Effector CD8-positive, alpha-beta T cell (primary cell): ENCODE measurements at regions not wholly inside any gene's neighbourhood (a gene's known extent, or its start where the extent isn't known, plus 50 kb on each side); places are given as distances from the start of the nearest gene placed in this dataset.
"Not testable (repeated sequence)": the region's sequence is repeated elsewhere in the genome, so short reads cannot be mapped to it uniquely, and the experiment has no call there.

Experiments used
- DNase-seq: peaks from one replicate; lab custom pipeline; 2025; lab: John Stamatoyannopoulos, UW

DNA sequence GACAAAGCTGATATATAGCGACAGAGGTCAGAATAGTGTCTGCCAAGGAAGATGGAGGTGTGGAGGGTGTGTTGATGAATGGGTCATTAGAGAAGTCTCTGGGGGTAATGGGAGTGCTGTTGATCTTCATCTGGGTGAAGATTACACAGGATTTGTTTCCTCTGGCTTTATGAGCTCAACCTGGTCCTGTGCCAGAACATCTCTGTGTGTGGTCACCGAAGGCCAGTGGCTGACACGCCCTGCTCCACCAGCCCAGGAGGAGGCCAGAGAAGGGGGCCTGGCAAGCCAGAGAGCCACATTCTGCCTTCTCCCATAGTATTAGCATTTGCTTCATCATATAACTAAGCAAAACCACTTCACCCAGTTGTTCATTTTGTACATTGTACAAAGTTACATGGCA is 121.1 kb downstream of the ZNF621 start:
- no peak for DNase-seq

DNA sequence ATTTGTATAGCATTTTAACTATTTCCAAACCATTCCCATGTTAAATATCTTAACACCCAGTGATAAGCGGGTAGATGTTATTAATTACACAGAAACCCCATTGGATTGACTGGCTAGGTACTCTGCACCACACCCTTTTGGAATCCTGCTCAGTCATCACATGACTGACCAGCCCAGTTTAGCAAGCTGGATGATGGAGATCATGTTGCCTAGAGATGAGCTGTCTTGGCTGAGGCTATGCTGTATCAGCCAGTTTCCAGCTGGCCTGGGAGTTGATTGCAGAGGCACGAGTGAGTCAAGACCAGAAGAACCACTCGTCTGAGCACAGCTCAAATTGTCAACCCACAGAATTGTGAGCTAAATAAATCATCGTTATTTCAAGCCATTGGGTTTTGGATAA is 124.6 kb downstream of the ZNF621 start:
- no peak for DNase-seq

DNA sequence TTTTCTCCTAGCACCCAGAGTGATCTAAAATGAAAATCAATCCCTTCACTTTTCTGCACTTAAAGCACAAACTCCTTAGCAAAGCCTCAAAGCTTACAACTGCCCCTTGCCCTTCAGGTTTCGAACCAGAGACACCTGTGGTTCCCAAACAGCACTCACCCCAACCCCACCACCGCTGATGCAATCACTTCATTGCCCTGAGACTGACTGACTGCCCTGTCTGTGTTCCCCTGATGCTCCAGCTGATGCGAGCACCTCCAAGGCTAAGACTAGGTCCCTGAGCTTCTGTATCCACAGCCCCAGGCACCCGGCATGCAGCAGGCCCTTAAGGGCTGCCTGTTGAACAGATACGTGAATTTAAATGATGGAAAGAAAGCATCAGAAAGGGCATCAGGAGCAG is 127.3 kb downstream of the ZNF621 start:
- no peak for DNase-seq

DNA sequence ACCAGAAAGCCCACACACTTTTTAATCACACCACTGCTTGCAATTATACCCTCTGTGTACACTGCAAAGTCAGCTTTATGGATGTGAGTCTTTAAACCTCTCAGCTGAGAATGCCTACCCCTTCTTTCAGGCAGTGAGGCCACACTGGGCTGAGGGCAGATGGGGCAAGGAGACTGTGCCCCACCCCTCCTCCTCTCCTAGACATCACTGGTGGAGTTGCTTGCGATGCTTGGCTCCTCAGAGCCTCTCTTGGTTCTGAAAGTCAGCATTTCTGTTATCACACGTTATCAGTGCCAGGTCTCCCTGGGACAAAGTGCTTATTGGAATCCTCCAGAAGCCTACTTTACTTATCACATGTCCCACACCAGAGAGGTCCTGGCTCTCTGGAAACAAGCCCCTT is 128.2 kb downstream of the ZNF621 start:
- DNase-seq: no peak

DNA sequence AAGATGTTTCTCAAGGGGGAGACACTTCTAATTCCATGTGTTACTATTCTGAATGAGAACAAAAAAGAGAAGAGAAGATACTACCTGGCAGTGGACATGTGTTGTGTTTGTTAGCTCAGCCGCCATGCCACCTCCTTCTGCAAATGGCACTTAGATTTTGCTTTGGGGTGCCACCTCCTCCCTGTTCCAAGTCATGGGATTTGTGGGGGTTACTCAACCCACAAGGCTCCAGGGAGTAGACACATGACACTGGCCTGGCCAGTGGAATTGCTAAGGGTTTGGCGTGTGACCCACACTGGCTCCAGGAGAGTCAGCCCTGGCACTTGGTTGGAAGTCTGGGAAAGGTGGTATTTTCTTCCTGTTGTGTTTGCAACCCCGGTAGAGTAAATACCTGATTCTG is 129.1 kb downstream of the ZNF621 start:
- DNase-seq: no peak

DNA sequence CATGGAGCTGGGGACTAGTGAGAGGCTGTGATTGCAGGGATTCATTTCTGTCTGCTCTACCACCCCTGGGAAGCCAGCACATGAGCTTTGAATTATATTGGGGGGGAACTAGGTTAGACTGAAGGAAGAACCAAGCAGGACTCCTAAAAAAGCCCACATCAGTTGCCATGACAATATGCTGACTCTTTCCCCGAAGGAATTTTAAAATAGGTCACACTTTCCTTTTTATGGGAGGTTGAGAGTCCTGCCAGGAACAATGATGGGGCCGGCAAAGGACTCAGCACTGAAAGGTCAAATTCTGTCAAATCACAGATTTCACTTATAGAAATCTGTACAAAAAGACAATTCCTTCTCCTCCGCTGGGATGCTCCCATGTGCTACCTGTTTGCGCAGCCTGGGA is 130.8 kb downstream of the ZNF621 start:
- DNase-seq: no peak

DNA sequence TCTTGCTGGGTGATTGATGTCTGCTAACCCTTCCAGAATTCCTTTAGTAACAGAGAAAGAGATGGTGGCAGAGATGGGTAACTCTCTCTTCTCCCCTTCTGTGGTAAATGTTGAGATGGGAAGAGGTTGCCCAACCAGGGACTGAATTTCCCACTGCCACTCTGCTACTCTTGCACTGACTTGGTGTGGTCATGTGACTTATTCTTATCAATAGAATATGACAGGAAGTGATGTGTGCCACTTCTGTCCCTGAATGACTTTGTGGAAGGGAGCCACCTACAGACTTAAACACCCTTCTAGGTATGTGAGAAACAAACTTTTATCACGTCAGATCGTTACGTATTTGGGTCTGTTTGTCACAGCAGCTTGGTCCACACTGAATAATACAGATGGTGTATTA is 132.9 kb downstream of the ZNF621 start:
- DNase-seq: no peak

DNA sequence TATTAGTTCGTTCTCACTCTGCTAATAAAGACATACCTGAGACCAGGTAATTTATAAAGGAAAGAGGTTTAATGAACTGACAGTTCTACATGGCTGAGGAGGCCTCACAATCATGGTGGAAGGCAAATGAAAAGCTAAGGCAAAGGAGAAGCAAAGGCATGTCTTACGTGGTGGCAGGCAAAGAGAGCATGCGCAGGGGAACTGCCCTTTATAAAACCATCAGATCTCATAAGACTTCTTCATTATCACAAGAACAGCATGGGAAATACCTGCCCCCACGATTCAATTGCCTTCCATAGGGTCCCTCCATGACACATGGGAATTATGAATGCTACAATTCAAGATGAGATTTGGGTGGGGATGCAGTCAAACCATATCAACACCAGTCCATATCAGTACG is 133.5 kb downstream of the ZNF621 start:
- DNase-seq: no peak

DNA sequence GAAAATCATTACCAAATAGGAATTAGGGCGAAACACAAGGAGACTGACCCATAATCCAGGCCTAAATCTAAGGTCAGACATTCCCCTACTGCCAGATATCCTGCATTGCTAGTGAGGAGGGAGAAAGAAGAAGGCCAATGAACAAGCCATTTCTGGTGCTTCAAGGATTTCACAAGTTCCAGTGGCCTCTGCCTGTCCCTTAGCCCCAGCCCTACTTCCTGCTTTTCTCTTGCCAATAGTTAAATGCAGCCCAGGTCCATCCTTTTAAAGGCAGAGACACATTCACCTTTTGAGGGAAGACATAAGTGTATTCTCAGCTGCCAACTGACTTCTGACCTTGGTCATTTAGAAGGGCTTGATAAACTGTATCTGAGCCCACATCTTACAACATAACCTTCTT is 135.8 kb downstream of the ZNF621 start:
- no peak for DNase-seq

DNA sequence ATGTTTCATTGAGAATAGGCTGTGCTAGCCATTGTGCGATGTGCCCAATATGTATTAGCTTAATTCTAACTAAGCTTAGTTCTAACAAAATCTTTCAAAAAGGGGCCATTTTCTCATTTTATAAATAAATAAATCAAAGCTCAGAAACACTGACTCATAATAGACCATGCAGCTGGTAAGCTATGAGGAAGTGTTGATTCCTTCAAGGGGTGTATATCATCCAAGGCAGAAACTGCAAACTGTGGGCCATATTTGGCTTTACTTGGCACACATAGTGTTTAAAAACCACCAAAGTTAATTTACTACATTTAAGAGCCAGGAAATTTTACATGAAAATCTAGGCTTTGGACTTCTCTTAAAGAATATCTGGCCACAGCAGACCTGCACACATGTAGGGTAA is 136.5 kb downstream of the ZNF621 start:
- DNase-seq: no peak

DNA sequence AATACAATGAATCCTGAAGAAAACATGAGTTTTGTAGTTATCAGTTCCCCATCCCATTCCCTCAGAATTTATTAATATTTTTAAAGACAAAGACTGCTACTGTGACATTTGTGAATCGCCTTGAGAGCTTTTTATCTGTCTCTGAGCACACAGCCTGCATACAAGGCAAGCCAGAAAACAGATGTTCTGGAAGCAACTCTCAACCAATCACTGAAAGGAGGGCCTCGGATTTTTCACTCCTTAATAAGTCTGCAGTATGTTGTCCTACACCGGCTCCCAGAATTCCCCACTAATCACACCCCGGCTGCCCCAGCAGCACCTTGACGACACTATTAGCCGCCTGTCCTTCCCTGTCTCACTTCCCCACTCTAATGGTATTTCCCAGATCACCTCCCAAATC is 138.5 kb downstream of the ZNF621 start:
- no peak for DNase-seq

DNA sequence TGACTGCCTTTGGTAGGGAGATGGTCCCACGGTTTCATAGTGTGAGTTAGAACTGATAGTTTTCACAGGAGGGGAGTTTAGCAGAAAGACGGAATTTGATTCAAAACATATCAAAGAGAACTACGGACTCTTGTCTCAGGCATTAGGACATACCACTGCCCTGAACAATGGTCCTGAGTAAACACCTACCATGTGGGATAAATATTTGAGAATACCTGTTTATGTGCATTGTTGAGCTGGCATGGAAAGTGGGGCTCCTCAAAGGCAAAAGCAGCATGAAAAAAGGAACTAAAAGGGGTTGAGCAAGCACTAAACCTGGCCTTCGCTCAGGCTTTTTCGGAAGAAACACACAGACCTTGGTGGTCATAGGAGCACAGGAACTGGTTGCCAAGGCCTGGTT is 144.4 kb downstream of the ZNF621 start:
- DNase-seq: no peak

DNA sequence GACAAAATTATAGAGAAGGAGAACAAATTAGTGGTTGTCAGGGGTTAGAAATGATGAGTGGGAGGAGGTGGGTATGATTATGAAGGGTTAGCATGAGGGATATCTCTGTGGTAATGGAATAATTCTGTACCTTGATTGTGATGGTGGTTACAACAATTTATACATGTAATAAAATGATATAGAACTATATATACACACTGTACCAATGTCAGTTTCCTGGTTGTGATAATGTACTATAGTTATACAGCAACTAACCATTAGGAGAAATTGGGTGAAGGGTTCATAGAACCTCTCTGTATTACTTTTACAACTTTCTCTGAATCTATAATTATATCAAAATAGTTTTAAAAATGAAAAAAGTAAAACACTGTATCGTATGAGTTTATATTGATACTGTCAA is 148.1 kb downstream of the ZNF621 start:
- no peak for DNase-seq

DNA sequence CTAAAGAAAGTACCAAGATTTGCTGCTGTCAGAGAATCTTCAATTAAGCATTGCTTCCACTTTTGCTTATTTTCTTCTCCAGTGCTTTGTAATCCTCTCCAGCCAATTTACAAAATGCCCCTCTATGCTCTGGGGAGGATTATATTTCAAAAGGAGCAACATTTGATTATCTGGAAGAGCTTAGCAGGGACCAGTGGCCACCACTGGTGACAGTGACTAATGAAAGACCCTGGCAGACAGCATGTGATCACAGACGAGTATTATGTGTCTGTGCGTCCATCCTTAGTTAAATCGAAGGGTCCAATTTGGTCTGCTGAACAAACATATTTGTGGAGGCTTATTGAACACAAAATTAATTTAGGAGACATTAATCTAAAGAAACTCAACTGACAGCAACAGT is 152.6 kb downstream of the ZNF621 start:
- no peak for DNase-seq

DNA sequence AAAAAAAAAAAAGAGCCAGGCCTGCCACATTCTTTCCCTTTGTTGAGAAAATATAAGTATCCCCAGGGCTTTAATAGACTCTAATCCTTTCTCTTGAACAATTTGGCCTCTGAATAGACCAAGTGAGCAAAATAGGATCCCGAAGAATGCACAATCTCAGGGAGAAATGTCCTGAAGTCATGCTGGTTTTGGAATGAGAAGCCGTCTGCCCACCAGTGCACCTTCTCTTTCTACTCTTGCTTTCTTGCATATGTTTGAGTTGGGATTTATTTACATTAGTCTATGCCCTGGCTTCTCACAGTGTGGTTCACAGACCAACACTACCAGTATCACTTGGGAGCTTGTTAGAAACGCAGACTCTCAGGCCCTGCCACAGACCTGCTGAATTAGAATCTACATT is 153.0 kb downstream of the ZNF621 start:
- no peak for DNase-seq

DNA sequence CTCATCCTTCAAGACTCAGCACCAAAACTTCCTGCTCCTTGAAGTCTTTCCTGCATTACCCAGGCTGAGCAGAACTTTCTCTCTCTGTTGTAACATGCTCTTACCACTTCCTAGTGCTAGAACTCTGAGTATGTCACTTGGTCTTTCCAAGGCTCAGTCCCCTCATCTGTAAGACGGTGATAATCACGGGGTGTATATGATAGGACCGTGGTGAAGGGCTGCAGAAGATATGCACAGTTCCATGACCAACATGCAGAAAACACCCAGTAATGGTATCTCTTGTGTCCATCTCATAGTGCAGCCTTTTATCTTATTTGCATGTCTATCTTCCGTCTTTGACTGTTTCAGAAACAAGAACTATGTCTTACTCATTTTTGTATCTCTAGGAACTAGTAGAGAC is 154.5 kb downstream of the ZNF621 start:
- DNase-seq: no peak

DNA sequence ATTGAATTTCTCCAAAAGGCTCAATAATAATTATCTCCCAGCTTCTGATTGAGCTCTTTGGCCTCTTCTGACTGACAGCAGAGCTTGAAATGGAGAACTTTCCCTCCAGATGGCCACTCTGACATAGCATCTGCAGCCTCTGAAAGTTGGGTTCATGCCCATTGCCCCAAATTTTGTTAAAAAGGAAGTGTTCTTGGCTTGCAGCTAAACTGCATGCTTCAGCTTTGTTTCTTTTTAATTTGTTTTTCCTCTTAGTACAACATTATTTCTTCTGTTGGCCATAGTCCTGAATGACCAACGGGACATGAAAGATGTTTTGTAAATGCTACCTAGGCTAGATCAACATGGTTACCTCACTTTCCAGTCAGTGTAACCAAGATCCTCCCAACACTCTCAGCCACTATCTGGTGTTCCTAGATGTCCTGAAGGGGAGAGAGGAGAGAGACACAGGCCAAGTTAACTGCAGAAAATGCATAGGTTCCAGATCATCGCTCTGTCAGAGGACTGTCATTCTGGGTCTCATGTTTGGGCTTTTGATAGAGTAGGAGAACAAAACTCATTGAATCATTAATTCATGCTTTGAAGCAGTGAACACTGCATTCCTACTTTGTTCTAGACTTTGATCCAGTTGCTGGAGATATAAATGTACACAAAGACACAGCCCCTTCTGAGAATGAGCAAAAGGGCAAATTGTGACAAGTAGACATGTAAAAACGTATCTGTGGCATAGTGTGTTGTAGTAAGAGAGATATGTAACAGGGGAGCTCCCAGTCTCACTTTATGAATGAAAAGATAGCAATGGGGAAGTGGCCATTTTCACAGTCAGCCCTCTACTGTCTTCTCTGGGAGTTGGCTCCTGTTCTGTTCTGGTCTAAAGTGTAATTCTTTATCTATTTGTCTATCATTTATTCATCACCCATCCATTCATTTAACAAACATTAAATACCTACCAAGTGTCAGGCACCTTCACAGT is 156.2 kb downstream of the ZNF621 start:
- DNase-seq: no peak

DNA sequence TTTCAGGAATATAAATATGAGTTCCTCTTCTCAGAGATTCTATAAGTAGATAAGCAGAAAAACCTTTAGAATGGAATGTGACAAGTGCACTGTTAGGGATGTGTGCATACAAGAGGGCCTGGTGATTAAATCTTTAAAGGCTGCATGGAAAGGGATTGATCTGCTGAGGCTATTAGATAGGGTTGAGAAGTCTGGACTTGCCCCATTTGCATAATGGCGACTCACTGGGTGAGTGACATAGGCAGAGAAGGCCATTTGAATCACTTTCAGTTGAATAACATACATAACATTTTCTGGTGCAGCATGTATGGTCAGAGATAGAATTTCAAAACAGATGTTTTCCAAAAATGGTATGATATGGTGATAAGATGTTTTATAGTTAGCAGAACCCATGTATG is 156.9 kb downstream of the ZNF621 start:
- DNase-seq: no peak

DNA sequence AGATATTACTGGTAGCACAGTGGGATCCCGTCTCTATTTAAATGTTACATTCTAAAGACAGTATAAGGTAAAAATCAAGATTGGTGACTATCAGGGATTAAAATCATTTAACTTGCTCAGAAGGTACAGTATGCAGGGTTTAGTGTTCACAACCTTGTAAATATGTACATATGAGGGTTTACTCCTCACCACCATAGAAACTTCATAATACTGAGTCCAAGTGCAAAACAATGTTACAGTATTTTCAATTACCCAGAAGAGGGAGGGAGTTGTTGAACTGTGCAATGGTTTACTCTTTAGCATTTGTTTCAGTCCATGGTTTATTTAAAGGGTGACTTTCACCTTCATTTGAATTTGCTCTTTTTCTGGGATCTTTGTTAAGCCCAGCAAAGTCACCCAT is 165.1 kb downstream of the ZNF621 start:
- DNase-seq: no peak

DNA sequence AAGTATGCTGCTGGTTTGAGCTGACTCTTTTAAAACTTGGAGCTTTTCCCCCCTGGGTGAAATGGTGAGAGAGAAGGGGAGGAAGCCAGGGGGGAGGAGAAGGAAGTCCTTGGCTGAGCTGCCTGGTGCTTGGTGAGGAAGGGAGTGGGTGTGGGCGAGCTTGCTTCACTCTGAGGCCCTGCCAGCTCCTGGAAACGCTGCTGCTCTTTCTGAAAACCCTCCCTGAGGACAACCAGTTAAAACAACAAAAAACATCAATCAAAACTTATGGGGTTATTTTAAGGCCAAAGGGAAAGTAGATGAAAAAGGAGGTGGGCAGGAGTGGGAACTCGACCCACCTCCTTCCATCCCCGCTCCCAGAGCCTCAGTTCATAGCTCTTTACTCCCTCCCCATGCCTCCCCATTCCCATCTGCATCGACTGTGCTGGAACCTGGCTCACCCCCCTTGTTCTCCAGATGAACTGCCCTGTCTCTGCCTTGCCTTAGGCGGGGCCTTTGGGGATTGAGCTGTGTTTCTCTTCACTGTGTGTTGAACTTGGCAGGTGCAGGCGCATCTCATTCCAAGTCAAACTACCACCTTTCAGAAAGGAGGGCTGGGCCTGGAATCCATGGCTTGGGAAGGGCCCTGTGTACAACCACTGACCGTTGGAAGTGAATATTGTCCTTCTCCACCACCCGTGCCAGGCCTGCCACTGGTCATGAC is 166.1 kb downstream of the ZNF621 start:
- no peak for DNase-seq

DNA sequence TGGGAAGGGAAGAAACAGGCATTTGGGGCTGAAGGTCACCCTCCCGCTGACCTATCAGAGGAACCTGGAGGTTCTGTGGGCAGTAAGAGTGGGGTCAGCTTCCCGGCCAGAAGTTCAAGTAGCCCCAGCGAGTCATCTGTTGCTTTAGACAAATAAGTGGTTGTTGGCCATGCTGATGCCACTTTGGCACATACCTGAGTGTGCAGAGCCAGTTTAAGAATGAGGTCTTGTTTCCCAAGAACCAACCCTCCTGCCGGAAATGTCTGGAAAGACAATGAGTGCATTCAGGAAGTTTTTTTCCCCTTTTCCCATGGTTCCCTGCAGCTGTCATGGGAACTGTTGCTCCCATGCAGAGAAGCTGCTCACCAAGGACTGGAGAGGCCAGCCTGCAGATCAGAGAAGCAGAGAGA is 166.7 kb downstream of the ZNF621 start:
- DNase-seq: no peak

DNA sequence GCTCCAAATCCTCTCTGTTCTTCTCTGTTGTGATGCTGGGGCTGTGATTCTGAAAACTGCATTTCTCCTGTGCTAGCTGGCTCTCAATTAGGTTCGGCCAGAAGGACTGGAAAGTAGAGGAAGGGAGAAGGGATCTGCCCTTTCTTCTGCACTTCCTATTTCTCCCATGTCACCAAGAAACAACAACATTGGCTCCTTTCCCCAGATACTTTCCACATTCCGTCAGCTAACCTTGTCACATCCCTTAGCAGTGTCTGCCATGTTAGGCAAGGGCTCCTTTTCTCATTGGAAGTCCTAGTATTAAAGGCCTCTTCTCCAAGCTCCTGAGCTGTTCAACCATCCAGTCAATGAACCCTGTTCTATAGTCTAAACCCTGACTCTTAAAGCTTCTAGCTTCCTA is 171.1 kb downstream of the ZNF621 start:
- no peak for DNase-seq

DNA sequence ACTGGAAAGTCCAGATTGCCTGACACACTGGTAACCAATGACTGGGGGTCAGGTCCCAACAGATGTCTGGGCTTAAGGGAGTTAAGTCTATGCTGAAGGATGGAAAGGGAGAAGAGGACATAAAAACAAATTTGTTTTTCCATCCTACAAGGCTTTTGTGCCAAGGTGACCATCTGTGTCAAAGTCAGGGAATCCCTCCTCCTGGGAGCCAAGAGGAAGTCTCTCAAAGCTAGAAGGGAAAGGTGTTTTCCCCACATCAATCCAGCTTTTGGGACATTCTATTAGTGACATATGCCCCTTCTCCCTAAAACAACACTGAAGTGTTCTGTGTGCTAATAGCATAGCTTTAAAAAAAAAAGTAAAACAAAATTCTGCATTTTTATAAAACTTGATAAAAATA is 173.9 kb downstream of the ZNF621 start:
- DNase-seq: not testable (repeated sequence)
